H9 (cell line): ENCODE measurements at regions not wholly inside any gene's neighbourhood (a gene's known extent, or its start where the extent isn't known, plus 50 kb on each side); places are given as distances from the start of the nearest gene placed in this dataset.

Experiments used
- DNase-seq: peaks from one replicate; pipeline ENCODE4 v3.0.0-alpha.2; 2017
- H2AFZ ChIP-seq: one replicate; pipeline ENCODE4 v1.6.1; 2013; ENCODE audit warnings: mild to moderate bottlenecking, low read length, control low read depth, moderate library complexity
- H2AK5ac ChIP-seq: 2 replicates; pipeline ENCODE4 v1.6.1; 2013; ENCODE audit warnings: low read length, control low read depth, mixed read lengths; ENCODE audit not compliant: insufficient read length
- H2BK120ac ChIP-seq: one replicate; pipeline ENCODE4 v1.6.1; 2013; ENCODE audit warnings: low read depth, mild to moderate bottlenecking, low read length, control low read depth, inconsistent platforms; ENCODE audit not compliant: poor library complexity, severe bottlenecking
- H2BK12ac ChIP-seq: 2 replicates; pipeline ENCODE4 v1.6.1; 2013; ENCODE audit warnings: low read length, control low read depth, mixed read lengths, low read depth; ENCODE audit not compliant: insufficient read length
- H2BK15ac ChIP-seq: 2 replicates; pipeline ENCODE4 v1.6.1; 2013; ENCODE audit warnings: low read depth, low read length, control low read depth
- H2BK20ac ChIP-seq: one replicate; pipeline ENCODE4 v1.6.1; 2013; ENCODE audit warnings: low read depth, mild to moderate bottlenecking, low read length, control low read depth, inconsistent platforms; ENCODE audit not compliant: poor library complexity, severe bottlenecking
- H2BK5ac ChIP-seq: 2 replicates; pipeline ENCODE4 v1.6.1; 2013; ENCODE audit warnings: low read length, control low read depth, mixed read lengths; ENCODE audit not compliant: insufficient read length
- H3K14ac ChIP-seq: 2 replicates; pipeline ENCODE4 v1.6.1; 2013; ENCODE audit warnings: low read length, control low read depth; ENCODE audit not compliant: insufficient read depth
- H3K18ac ChIP-seq: 2 replicates; pipeline ENCODE4 v1.6.1; 2013; ENCODE audit warnings: low read depth, mild to moderate bottlenecking, mixed read lengths, low read length, control low read depth; ENCODE audit not compliant: insufficient read length
- H3K23ac ChIP-seq: 2 replicates; pipeline ENCODE4 v1.6.1; 2013; ENCODE audit warnings: low read length, control low read depth, mixed read lengths, low read depth; ENCODE audit not compliant: insufficient read length
- H3K23me2 ChIP-seq: 2 replicates; pipeline ENCODE4 v1.6.1; 2013; ENCODE audit warnings: low read depth, mild to moderate bottlenecking, mixed read lengths, low read length, control low read depth; ENCODE audit not compliant: insufficient read length, poor library complexity, severe bottlenecking
- H3K27ac ChIP-seq: 2 replicates; pipeline ENCODE4 v1.5.1; 2013; ENCODE audit warnings: low read length, control low read depth, mixed read lengths, low read depth; ENCODE audit not compliant: insufficient read length
- H3K27me3 ChIP-seq: 2 replicates; pipeline ENCODE4 v1.6.1; 2013; ENCODE audit warnings: low read length, control low read depth, inconsistent platforms; ENCODE audit not compliant: insufficient read depth
- H3K4ac ChIP-seq: 2 replicates; pipeline ENCODE4 v1.6.1; 2013; ENCODE audit warnings: low read depth, mild to moderate bottlenecking, control low read depth, inconsistent platforms, low read length, moderate library complexity
- H3K4me1 ChIP-seq: 2 replicates; pipeline ENCODE4 v1.6.1; 2013; ENCODE audit warnings: low read length, control low read depth, inconsistent platforms; ENCODE audit not compliant: insufficient read depth
- H3K4me2 ChIP-seq: 2 replicates; pipeline ENCODE4 v1.6.1; 2013; ENCODE audit warnings: low read length, control low read depth, mixed read lengths; ENCODE audit not compliant: insufficient read length, insufficient read depth
- H3K56ac ChIP-seq: 2 replicates; pipeline ENCODE4 v1.6.1; 2013; ENCODE audit warnings: low read depth, mild to moderate bottlenecking, mixed read lengths, low read length, control low read depth; ENCODE audit not compliant: insufficient read length
- H3K79me1 ChIP-seq: 2 replicates; pipeline ENCODE4 v1.6.1; 2013; ENCODE audit warnings: low read depth, mild to moderate bottlenecking, moderate library complexity, low read length, control low read depth, inconsistent platforms; ENCODE audit not compliant: insufficient read depth, poor library complexity, severe bottlenecking
- H3K79me2 ChIP-seq: 2 replicates; pipeline ENCODE4 v1.6.1; 2013; ENCODE audit warnings: low read length, control low read depth, inconsistent platforms; ENCODE audit not compliant: insufficient read depth
- H3K9ac ChIP-seq: 2 replicates; pipeline ENCODE4 v1.6.1; 2013; ENCODE audit warnings: low read length, control low read depth, mixed read lengths; ENCODE audit not compliant: insufficient read length; ENCODE audit errors: extremely low read depth
- H3K9me3 ChIP-seq: one replicate; pipeline ENCODE4 v1.6.1; 2013; ENCODE audit warnings: low read depth, low read length, inconsistent platforms; ENCODE audit not compliant: control insufficient read depth
- H3T11ph ChIP-seq: one replicate; pipeline ENCODE4 v1.6.1; 2013; ENCODE audit warnings: mild to moderate bottlenecking, low read length, control low read depth, inconsistent platforms
- H4K20me1 ChIP-seq: one replicate; pipeline ENCODE4 v1.6.1; 2013; ENCODE audit not compliant: control insufficient read depth, insufficient read length, insufficient read depth
- H4K5ac ChIP-seq: 2 replicates; pipeline ENCODE4 v1.6.1; 2013; ENCODE audit warnings: low read depth, mild to moderate bottlenecking, mixed read lengths, low read length, control low read depth; ENCODE audit not compliant: insufficient read length
- H4K8ac ChIP-seq: replicated peaks from 2 replicates; pipeline ENCODE4 v1.6.1; 2013; ENCODE audit warnings: low read length, control low read depth, mixed read lengths, low read depth; ENCODE audit not compliant: insufficient read length
- H4K91ac ChIP-seq: 2 replicates; pipeline ENCODE4 v1.6.1; 2013; ENCODE audit warnings: low read depth, mild to moderate bottlenecking, moderate library complexity, mixed read lengths, low read length, control low read depth; ENCODE audit not compliant: insufficient read length
- H3K27ac Mint-ChIP-seq, 3 experiments: 2 replicates in 2 of 3; 3 replicates in 1 of 3; pipeline ENCODE4 v1.8.0; 2020 to 2021; ENCODE audit warnings: mixed read lengths in 3 of 3, mild to moderate bottlenecking in 1 of 3, moderate library complexity in 1 of 3
- H3K27me3 Mint-ChIP-seq: 2 replicates; pipeline ENCODE4 v1.8.0; 2021; ENCODE audit warnings: low read depth, mild to moderate bottlenecking, moderate library complexity, mixed read lengths
- H3K36me3 Mint-ChIP-seq, 3 experiments: 2 replicates in 2 of 3; 3 replicates in 1 of 3; pipeline ENCODE4 v1.8.0; 2020 to 2021; ENCODE audit warnings: low read depth in 3 of 3, mixed read lengths in 3 of 3; ENCODE audit not compliant: insufficient read depth in 1 of 3
- H3K4me1 Mint-ChIP-seq, 2 experiments: 2 replicates each; pipeline ENCODE4 v1.8.0; 2020; ENCODE audit warnings: mixed read lengths in 2 of 2
- H3K4me3 Mint-ChIP-seq, 2 experiments: 2 replicates in 1 of 2; 3 replicates in 1 of 2; pipeline ENCODE4 v1.8.0; 2020 to 2021; ENCODE audit warnings: mild to moderate bottlenecking in 2 of 2, mixed read lengths in 2 of 2, moderate library complexity in 1 of 2
- H3K9me3 Mint-ChIP-seq, 2 experiments: 2 replicates in 1 of 2; 3 replicates in 1 of 2; pipeline ENCODE4 v1.8.0; 2020; ENCODE audit warnings: mild to moderate bottlenecking in 2 of 2, mixed read lengths in 2 of 2, moderate library complexity in 1 of 2
- CTCF ChIP-seq: fragments of 200-600 bp; sonication (generic); conservative IDR thresholded peaks from 3 replicates; pipeline ENCODE4 v1.8.0; 2021; ENCODE audit warnings: antibody characterized with exemption, mild to moderate bottlenecking
- WGBS: extraction: QIAGEN DNeasy Blood & Tissue Kit; methylation state at CpG from one replicate; pipeline ENCODE4 v1.1.7; 2013; ENCODE audit warnings: missing lambda C conversion rate, low lambda C conversion rate, mixed read lengths; ENCODE audit not compliant: insufficient read length; ENCODE audit errors: extremely low coverage; 5-methylcytosine and 5-hydroxymethylcytosine counted together

GRCh38 chr5:15034379-15034778, 162.8 kb upstream of the ANKH start:
- Histone ChIP-seq H2BK20ac (no peak overlapping the region), H3K23me2 (no peaks in the 10 kb centered on the region), H3K4me2 (no peak overlapping the region), H4K20me1 (no peaks in the 10 kb centered on the region), H2BK15ac (no peak overlapping the region), H3K27ac (no peak overlapping the region), H3K9ac (no peak overlapping the region), H3K9me3 (no peaks in the 10 kb centered on the region), H3K14ac (no peak overlapping the region), H4K5ac (no peak overlapping the region), H3K79me1 (no peaks in the 10 kb centered on the region), H3K4me1 (no peaks in the 10 kb centered on the region; the same call in 1 of the 2 replicates), H4K8ac (no peak overlapping the region), H2BK120ac (no peak overlapping the region), H3T11ph (no peak overlapping the region), H2AK5ac (no peak overlapping the region), H2BK5ac (no peak overlapping the region), H2BK12ac (no peak overlapping the region), H3K79me2 (no peaks in the 10 kb centered on the region), H3K4ac (no peak overlapping the region), H3K56ac (no peak overlapping the region), H3K18ac (no peak overlapping the region), H3K23ac (no peak overlapping the region), H3K27me3 (peaks cover 4% of the 10 kb centered on the region; the same call in 1 of the 2 replicates), H4K91ac (no peak overlapping the region), H2AFZ (no peak overlapping the region)
- DNase-seq: no peak
- no CpG with 5 or more reads among the region's 5 CpGs for WGBS
- H3K27ac Mint-ChIP-seq: no peak overlapping the region
- H3K36me3 Mint-ChIP-seq: peaks cover 0 to 6% (median 3%) of the 10 kb centered on the region in 3 experiments; a peak in 2 of 7 replicates
- peaks cover 3 to 10% of the 10 kb centered on the region in 2 experiments for H3K4me1 Mint-ChIP-seq
- H3K27me3 Mint-ChIP-seq: peaks cover 9% of the 10 kb centered on the region
- no peak for TF ChIP-seq CTCF
- H3K4me3 Mint-ChIP-seq: no peak overlapping the region
- H3K9me3 Mint-ChIP-seq: peaks cover 3 to 6% of the 10 kb centered on the region in 2 experiments; a peak in 4 of 5 replicates
